GM18498 (cell line): ENCODE measurements at regions not wholly inside any gene's neighbourhood (a gene's known extent, or its start where the extent isn't known, plus 50 kb on each side); places are given as distances from the start of the nearest gene placed in this dataset.

Source experiments
- ATAC-seq: cut with Tn5 transposase; IDR thresholded peaks from one replicate; pipeline ENCODE4 v1.9.1; 2021; ENCODE audit warnings: mild to moderate bottlenecking, moderate library complexity; ENCODE audit not compliant: unreplicated experiment

DNA sequence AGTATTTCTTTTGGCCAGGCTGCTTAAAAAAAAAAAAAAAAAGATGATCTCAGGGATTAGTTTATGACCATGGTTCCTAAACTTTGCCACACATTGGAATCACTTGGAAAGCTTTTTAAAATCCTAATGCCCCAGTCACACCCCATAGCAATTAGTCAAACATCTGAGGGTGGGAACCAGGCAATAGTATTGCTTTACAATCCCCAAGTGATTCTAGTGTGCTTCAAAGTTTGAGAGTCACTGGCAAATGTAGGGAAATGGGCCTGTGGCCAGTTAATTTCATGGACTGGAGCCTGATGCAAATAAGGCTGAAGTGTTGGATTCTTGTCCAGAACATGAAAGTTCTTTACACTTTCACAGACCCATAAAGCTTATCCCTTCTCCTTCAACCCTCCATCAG, 374.6 kb upstream of the ESRRG start:
- ATAC-seq: no peak

DNA sequence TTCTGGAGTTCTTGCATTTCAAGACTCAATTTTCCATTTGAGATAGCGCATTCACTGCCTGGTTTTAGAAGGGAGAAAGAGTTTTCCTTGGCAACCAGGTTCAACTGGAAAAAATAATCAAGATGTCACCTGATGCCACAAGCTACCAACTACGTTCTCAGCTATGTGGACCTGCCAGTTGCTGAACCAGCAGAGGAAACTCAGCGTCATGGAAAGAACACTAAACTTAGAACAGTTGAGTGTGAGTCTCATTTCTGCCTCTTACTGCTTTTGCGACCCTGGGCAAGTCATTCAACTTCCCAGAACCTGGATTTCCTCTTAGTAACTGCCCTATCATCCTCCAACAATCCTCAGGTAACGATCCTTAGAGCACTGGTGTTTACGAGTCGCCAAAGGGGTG, 373.0 kb upstream of the ESRRG start:
- ATAC-seq: no peak

DNA sequence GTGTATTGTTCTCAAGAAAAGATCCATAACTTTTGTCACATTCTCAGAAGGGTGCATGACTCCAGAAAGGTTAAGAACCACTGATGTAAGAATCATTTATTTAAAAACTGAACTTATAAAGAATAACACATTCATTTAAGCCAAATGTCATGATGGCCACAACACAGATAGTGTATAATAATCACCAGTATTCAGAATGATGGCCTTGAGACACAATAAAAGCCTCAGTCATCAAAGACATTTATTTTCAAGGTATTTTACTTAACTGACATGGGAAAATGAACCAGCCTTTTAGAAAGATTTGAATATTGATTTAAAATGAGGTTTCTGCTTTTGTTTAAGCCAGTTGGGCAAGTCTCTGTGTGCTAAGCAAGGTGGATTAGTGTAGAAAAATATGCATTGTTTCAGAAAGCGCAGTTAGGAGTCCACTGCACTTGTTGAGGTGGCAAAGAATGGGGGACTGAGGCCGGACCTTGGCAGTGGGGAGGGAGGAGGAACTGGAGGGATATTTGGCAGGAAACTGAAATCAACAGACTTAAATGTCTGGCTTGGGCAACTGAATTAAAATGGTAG, 371.9 kb upstream of the ESRRG start:
- ATAC-seq: no peak

DNA sequence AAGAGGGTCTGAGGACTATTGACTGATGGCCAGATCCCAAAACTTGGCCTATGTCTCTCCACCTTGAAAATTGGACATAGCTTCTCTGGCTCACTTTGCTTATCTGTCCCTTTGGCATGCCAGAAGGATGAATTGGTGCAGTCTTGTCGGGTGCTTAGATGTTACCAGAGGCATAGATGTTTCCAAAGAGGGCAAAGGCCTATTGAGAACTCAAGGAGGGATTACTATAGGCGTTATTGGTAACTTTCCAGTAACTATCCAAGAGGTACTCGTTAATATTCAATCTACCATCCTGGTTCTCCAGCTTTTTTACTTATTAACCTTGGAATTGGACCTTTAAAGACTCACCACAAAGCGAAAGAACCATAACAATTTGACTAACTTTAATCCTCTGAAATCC, 368.3 kb upstream of the ESRRG start:
- no peak for ATAC-seq

DNA sequence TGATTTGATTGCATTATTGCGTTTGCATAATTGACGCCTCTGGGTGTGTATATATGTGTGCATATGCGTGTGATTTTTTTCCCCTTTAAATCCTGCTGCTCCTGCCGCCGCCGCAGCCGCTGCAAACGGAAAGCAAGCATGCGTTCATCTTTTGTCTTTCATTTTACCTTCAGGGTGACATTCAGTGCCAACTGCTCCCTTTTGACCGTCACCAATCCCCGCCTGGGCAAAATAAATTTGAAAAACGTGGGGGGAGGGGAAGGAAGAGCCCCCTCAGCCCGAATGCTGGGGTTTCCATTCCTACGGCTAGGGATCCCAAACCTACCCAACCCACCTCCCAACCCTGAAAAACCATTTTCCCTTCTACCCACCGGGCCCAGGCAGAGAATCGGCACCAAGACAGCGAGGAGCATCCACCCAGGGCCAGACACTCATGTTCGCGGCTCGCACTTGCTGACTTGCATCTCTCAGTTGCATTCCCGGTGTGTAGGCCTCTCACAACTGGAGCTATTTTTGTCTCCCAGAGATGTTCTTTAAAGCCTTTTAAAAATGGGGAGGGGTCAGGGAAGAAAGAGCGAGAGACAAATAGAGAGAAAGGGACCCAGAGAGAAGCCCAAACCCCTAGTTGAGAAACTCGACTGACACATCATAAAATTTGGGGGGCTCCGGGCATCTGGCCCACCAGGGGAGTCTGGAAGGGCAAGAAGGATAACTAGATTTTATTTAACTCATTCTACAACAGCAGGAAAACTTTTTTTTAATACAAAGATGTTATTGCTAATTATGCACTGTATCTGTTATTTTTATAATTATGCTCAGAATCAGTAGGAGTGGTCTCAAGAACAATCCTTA, 367.1 kb upstream of the ESRRG start:
- no peak for ATAC-seq

DNA sequence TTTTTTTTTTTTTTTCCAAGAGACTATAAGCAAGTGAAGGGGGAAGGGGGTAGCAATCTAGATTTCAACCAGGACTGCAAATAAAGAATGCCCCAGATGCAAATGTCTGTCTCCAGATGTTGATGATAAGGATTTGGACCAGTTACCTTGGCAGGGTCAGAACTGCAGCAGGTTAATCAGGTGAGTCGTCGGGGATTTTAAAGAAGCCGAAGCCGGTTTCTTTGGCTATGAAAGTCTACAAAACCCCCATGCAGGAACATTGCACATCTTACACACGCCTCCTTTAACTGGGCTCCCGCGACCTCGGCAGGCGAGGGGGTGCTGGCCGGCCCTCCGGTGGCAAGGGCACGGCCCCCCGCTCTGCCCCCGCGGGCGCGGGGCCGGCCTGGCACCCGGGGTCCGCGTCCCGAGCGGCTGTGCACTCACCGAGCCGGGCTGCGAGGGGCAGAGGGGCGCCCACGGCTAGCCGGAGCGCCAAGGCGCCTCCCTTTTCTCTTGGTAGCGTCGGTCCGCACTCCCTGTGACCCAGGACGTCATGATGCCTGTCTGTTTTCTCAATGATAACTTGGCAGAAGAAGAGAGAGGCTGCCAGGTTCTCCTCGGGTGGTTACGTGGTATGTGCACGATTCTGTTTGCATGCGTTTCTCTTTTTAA, 366.3 kb upstream of the ESRRG start:
- ATAC-seq: no peak

DNA sequence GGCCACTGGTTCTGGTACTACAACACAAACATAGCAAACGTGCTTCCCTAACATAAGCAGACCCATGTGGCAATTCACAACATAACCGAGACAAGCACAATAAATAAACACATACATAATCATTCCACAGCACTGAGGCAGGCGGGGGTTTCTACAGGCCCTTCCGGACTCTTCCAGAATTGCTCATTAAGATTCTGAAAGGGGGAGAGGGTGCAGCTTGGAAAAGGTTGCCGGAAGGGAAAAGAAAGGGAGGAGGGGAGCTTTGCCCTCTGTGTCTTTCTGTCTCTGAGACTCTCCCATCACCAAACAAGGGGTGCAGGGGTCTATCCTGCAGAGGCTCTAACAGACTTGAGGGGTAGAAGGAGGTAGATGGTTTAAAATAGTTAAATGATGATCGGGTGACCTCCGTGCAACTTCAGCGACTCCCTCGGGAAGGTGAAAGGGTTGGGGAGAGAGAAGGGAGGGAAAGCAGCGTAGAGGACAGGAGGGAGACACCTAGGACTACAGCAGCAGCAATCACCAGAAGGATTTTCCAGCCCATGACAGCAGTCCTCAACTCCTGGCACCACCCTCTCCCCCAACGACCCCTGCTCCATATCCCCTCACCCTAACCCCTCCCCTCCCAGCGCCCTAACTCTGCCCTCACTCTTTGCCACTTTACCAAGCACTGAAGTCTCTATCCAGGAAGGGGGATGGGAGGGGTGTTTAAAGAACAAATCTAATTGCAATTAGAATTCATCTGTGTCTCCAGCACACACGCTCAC, 365.5 kb upstream of the ESRRG start:
- no peak for ATAC-seq

DNA sequence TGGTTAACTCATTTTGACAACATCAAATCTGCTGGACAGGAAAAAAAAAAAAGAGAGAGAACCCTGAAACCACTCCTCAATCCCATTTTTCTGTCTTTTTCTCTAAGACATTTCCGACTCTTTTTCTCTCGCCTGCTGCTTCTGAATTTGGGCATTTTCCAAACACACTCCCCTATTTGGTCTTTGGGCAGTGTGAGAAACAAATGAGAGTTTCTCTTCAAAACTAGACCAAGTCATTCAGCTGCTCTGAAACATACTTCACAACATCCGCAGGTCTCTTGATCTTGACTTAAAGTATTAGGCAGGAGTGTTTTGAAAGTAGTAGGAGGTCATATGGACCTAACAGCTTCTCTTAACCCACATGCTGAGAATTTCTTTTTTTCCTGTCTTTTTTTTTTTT, 364.8 kb upstream of the ESRRG start:
- ATAC-seq: no peak

DNA sequence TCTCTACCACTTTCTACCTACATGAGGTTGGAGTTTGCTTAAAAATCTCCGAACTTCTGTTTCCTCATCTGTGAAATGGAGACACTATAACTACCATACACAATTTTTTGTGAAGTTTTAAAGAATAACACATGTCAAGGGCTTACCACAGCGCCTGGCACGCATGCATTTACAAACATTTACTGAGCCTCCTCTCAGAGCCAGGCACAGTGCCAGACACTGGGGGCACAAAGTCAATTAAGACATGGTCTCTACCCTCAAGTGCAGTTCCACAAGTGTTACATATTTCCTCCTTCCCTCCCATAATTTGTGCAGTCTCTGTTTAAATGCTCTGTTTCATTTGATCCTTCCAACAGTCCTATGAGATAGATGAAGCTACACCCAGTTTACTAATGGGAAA, 356.4 kb upstream of the ESRRG start:
- ATAC-seq: no peak

DNA sequence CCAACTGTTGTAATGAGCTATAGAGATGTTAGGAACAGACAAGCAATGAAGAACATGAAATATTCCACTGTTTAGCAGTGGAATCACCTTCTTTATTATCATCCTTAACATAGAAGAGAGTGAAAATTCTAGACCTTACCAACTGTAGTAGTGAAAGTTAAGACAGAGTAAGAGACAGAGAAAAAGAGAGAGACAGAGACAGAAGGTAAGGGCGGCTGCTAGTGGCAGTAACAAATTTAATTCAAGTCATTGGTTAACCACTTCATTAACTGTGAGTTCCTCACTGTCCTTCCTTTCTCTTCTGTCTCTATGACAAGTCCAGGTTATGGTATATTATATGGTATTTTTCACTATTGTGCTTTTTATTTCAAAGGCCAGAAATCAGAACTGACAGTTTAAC, 355.7 kb upstream of the ESRRG start:
- no peak for ATAC-seq

DNA sequence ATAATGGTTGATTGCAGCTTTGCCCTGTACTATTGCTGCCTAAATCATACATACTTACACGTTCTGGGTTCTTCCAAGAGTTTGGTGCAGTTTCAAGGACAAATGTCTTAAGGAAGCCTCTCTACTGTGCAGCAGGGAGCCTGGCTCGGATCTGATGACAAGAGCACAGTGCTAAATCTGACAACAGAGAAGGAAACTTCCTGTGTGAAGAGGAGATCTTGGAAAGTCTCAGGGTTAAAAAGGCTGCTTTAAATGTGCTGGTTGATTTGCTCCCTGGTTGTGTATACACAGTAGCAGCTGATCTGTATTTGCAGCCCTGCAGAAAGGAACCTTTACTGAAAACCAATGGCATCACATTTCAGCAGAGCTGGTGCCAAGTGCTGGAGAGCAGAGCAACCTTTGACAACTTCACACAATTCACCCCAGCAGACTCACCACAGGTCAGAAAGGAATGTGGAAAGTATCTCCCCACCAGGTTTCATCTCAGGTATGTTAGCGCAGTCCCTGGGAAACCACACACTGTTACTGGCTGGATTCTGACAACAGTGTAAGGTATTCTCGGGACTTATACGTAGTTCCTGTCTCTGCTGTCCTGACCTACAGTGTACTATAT, 355.0 kb upstream of the ESRRG start:
- ATAC-seq: no peak

DNA sequence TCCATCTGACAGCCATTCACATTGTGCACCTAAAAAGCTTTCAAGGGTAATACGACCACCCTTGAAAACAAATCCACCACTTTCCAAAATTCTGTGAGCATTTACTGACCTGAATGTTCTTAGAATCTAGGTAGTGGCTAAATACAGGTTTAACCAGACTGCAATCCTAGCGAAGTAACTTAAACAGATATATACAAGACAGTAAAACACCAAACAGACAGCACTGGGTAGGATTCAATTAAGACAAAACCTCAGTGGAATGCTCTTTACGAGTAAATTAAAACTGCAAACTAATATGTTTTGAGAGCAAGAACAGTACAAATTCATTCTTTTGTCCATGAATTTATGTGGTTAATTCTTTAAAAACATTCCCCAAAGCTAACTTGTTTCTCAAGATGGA, 354.2 kb upstream of the ESRRG start:
- no peak for ATAC-seq

DNA sequence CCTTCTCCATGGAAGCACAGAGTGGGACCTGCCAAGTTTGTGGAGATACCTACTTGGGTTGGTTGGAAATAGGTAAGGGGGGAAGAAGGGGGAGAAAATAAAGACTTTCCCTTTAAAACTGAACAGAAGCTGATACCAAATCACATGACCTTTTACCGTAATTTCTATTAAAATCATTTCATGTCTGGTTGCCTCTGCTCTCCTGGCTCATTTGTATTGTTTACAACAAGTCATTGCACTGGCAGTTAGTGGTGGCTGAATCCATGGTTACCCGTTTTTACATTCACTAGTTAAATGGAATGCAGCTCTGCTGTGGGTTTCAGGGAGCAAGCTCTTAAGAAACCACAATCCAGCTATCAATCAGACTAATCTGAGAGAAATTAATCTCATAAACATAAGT, 353.7 kb upstream of the ESRRG start:
- no peak for ATAC-seq

DNA sequence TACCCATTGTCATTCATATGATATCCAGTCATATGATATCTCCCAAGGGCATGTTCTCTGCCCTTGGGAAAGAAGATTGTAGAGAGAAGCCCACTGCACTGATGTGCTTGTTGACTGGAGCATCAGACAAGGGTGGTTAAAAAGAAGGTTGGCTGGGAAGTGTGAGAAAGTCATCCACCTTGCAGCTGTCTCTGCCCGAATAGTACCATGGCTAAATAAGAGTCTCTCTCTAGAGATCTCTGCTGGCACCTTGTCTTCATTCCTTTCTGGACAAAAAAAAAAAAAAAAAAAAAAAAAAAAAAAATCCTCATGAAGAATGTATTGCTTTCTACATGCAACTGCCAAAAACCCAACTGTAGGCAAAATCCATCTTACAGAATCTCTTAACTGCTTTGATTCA, 349.7 kb upstream of the ESRRG start:
- ATAC-seq: no peak

DNA sequence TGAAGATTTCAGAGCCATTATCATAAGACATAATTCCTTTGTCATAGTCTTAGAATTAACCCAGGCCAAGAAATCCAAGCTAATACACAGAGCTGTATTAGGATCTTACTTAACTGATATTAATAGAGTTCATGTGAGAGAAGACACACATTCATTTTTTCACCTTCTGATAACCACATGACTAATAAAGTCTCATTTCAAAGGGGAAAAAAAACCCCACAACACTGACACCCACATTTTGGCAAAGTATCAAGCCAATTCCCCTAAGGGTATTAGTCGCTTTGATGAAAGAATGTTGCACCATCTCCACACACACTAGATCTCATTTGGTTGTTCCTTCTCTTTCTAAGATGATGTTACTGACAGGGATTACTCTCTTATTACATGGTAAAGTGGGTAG, 344.4 kb upstream of the ESRRG start:
- ATAC-seq: no peak

DNA sequence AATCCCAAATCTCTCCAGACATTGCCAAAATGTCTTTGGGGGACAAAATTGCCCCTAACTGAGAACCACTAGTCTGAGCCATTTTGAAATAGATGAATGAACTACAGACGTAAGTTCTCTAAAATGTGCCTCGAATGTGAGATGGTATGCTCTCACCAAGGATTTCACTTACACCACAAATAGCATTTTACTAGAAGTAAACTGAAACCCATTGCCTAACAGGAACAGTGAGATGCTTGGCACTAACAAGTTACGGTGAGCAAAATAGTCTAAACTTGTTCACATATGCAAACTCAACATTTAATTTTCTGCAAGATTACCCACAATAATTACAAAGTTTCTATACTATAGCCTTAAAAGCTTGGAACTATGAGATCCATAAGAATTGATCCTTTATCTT, 343.6 kb upstream of the ESRRG start:
- ATAC-seq: no peak

DNA sequence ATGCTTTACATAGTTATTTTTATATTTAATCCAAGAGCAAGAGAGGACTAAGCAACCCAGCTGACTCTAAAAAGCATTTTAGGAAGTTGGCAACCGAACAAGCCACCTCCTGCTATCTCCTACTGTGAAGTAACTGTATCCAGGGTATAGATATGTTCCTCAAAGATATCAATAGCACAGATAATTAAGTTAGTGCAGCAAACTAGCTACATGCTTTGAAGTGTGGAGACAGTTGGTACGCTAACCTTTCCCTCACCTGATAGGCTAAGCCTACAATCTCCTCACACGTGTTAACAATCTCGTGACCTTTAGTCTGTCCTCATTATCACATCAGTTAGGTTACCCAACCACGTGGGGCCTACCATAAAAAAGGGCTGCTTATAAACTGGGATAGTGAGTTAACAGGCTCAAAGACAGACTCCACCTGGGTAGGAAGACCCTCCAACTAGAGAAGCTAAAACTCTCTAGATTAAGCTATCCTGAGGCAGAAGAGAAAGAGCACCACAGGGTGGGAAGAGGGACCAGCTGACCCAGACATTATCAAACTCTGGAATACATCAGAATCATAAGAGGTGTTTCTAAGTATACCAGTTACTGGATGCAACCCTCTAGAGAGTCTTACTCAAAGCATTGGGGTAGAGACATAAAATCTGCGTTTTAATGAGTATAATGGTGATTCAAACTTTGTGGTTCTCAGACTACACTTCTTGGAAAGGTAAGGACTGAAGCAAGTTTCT, 340.1 kb upstream of the ESRRG start:
- no peak for ATAC-seq

DNA sequence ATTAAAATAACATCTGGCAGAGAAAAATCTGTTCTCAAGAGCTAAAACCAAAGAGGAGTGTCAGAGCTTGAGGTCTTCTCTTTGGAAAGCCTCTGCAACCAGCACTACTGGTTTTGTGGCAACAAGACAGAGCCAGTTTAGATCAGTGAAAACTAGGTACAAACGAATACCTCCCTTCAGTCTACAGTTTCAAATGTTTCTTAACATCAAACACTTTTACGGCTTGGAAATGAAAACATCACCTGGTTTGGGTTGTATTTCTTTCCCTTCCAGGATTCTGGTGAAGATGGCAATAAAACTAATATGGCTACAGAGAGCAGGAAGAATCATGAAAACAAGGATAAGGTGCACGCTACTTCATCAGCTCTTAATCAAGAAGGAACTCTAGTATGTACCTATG, 339.4 kb upstream of the ESRRG start:
- no peak for ATAC-seq

DNA sequence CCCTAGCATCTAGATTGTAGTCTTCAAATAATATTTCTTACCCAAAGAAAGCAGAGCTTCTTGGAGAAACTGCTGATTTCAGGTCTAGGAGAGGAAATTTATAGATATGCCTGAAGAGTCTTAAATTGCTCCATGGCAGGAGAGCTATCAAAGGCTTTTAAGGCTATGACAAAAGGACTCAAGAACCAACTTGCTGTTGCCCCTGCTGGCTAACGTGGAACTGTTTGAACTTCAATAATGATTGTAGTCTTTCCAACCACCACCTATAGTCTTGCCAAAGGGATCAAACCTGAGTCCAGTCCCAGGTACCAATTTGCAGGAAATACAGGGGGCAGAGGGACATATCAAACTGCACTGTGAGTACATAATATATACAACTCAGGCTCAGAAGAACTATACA, 336.2 kb upstream of the ESRRG start:
- no peak for ATAC-seq

DNA sequence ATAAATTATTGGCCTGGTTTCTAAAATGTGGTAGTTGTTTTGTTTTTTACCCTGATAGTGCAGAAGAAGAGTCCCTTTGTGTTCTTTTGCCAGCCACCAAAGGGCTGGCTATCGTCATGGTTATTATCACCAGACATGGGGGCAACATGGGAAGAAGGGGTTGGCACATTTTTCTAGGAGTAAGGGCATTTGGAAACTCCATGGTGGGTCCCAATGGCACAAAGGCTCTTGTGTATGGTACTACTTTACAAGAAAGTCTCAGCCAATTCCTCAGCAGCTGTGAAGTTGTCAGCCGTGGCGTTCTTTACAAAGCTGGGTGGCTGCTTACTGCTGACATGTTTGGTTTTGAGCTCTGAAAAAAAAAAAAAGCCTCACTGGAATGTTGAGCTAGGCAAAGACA, 330.4 kb upstream of the ESRRG start:
- no peak for ATAC-seq

DNA sequence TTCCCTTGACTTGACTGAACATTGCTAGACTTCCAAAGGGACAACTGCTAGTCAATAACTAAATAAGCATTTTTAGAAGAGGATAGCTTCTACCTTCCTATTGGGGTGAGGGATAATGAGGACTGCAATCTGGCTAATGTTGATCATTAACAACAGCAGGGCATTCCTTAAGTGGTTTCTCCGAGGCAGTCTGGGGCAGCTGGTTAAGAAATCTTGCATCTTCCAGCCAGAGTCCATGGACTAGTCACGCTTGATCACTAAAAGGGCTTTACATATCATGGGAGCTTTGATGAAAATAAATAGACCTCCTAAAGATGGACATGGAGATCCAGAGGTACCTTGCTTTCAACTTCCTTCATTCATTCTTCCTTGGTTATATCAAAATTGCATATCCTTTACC, 329.4 kb upstream of the ESRRG start:
- no peak for ATAC-seq
